ENCODE measurements at regions not wholly inside any gene's neighbourhood (a gene's known extent, or its start where the extent isn't known, plus 50 kb on each side); places are given as distances from the start of the nearest gene placed in this dataset.

- no peaks in the 10 kb centered on the region for H3K27me3 ChIP-seq (ENCODE audit: control insufficient read depth in 5 of 5, insufficient read depth in 4 of 5, low read length in 5 of 5)
- H3K27ac ChIP-seq (ENCODE audit: low read depth, low read length) = no peak overlapping the region
- H3K4me3 ChIP-seq (ENCODE audit: low read depth in 1 of 5, low read length in 5 of 5) = no peak overlapping the region
- peaks cover 0 to 28% (median 4%) of the 10 kb centered on the region in 5 donors for H3K4me1 ChIP-seq (ENCODE audit: control insufficient read depth in 5 of 5, insufficient read depth in 5 of 5, low read length in 5 of 5)
- no peak overlapping the region for H3K9ac ChIP-seq (ENCODE audit: low read length in 5 of 5)
- H3K36me3 ChIP-seq (ENCODE audit: control insufficient read depth in 5 of 5, insufficient read depth in 5 of 5, low read length in 5 of 5) = no peaks in the 10 kb centered on the region
- H3K9me3 ChIP-seq (ENCODE audit: control insufficient read depth in 5 of 5, low read length in 5 of 5) = no peaks in the 10 kb centered on the region
Measured at GRCh38 chr12:87796961-87797516, 232.2 kb downstream of the C12orf50 start.

DNA sequence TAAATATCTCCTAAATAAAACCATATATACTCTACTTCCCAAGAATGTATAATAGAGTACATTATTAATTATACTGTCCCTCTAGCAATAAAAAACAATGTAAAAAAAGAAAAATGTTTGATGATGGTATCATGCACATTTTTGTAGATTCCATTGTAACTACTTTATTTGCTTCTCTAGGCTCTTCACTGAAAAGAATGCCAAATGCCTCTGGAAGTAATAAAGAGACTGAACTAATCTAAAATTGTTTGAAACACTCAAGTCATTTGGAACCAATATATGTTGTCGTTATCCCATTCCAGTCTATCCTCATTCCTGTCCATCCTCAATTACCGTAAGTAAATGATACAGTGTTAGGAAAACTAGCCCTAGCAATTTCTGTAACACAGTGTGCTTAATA is 233.6 kb downstream of the C12orf50 start:
- H3K9me3 ChIP-seq (ENCODE audit: control insufficient read depth in 5 of 5, low read length in 5 of 5) = no peaks in the 10 kb centered on the region
- H3K36me3 ChIP-seq (ENCODE audit: control insufficient read depth in 5 of 5, insufficient read depth in 5 of 5, low read length in 5 of 5) = no peaks in the 10 kb centered on the region
- no peaks in the 10 kb centered on the region for H3K27me3 ChIP-seq (ENCODE audit: control insufficient read depth in 5 of 5, insufficient read depth in 4 of 5, low read length in 5 of 5)
- no peak overlapping the region for H3K27ac ChIP-seq (ENCODE audit: low read depth, low read length)
- no peak overlapping the region for H3K4me3 ChIP-seq (ENCODE audit: low read depth in 1 of 5, low read length in 5 of 5)
- H3K9ac ChIP-seq (ENCODE audit: low read length in 5 of 5) = no peak overlapping the region
- peaks cover 0 to 20% (median 4%) of the 10 kb centered on the region in 5 donors for H3K4me1 ChIP-seq (ENCODE audit: control insufficient read depth in 5 of 5, insufficient read depth in 5 of 5, low read length in 5 of 5)

DNA sequence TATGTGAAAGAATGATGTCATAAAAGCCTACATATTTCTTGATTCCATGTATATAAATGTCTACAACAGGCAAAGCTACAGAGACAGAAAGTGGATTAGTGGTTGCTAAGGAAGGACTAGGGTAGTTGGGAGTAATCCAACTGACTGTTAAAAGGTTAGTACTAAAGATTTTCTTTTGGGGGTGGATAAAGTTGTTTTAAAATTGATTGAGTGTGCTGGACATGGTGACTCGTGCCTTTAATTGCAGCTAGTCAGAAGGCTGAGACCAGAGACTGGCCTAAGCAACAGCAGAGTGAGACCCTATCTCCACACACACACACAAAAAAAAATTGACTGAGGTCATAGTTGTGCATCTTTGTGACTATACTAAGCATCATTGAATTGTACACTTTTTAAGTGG is 234.3 kb downstream of the C12orf50 start:
- Histone ChIP-seq H3K9me3 (ENCODE audit: control insufficient read depth in 5 of 5, low read length in 5 of 5) (no peaks in the 10 kb centered on the region), H3K36me3 (ENCODE audit: control insufficient read depth in 5 of 5, insufficient read depth in 5 of 5, low read length in 5 of 5) (no peaks in the 10 kb centered on the region), H3K27ac (ENCODE audit: low read depth, low read length) (no peak overlapping the region), H3K9ac (ENCODE audit: low read length in 5 of 5) (no peak overlapping the region), H3K27me3 (ENCODE audit: control insufficient read depth in 5 of 5, insufficient read depth in 4 of 5, low read length in 5 of 5) (no peaks in the 10 kb centered on the region), H3K4me3 (ENCODE audit: low read depth in 1 of 5, low read length in 5 of 5) (no peak overlapping the region), H3K4me1 (ENCODE audit: control insufficient read depth in 5 of 5, insufficient read depth in 5 of 5, low read length in 5 of 5) (peaks cover 0 to 20% (median 4%) of the 10 kb centered on the region in 5 donors)

DNA sequence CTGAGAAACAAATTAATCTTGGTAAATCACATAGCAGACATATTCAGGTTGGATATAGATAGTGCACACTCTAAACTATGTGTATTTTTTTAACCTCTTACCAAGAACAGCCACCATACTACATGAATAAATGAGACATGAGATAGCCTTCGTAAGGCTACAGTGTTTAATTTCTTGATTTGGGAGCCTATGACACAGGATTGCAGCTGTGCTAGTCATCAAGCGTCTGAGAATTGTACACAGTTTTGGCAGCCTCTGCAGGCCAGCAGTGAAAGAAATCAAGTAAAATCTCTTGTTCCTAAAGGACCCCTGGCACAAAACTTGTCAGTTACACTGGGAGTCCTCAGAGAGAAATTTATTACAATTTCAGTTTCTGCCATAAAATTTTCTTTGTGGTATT is 236.1 kb downstream of the C12orf50 start:
- Histone ChIP-seq H3K4me3 (ENCODE audit: low read depth in 1 of 5, low read length in 5 of 5) (no peak overlapping the region), H3K4me1 (ENCODE audit: control insufficient read depth in 5 of 5, insufficient read depth in 5 of 5, low read length in 5 of 5) (peaks cover 0 to 20% (median 4%) of the 10 kb centered on the region in 5 donors), H3K27me3 (ENCODE audit: control insufficient read depth in 5 of 5, insufficient read depth in 4 of 5, low read length in 5 of 5) (no peaks in the 10 kb centered on the region), H3K9ac (ENCODE audit: low read length in 5 of 5) (no peak overlapping the region), H3K27ac (ENCODE audit: low read depth, low read length) (no peak overlapping the region), H3K36me3 (ENCODE audit: control insufficient read depth in 5 of 5, insufficient read depth in 5 of 5, low read length in 5 of 5) (no peaks in the 10 kb centered on the region), H3K9me3 (ENCODE audit: control insufficient read depth in 5 of 5, low read length in 5 of 5) (no peaks in the 10 kb centered on the region)

DNA sequence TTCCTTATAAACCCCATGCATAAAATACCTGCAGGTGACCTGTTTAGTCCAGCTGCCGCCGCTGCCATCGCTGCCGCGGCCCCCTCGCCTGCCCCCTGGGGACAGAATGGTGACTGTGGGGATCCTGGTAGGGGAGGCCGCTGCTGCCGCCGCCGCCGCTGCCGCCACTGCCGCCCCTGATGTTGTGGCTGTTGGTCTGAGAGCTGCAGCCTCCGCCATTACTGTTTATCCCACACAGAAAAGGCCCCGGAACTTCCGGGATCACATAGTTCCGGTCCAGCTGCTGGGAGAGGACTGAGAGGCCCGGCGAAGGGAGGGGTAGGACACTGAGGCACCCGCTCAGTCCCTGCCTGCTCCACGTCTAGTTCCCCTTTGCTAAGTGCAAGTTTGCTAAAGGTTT is 244.9 kb downstream of the C12orf50 start:
- Histone ChIP-seq H3K4me1 (ENCODE audit: control insufficient read depth in 5 of 5, insufficient read depth in 5 of 5, low read length in 5 of 5) (no peaks in the 10 kb centered on the region), H3K9ac (ENCODE audit: low read length in 5 of 5) (no peak overlapping the region), H3K27ac (ENCODE audit: low read depth, low read length) (no peak overlapping the region), H3K4me3 (ENCODE audit: low read depth in 1 of 5, low read length in 5 of 5) (no peak overlapping the region), H3K9me3 (ENCODE audit: control insufficient read depth in 5 of 5, low read length in 5 of 5) (no peaks in the 10 kb centered on the region), H3K36me3 (ENCODE audit: control insufficient read depth in 5 of 5, insufficient read depth in 5 of 5, low read length in 5 of 5) (no peaks in the 10 kb centered on the region), H3K27me3 (ENCODE audit: control insufficient read depth in 5 of 5, insufficient read depth in 4 of 5, low read length in 5 of 5) (no peaks in the 10 kb centered on the region)

DNA sequence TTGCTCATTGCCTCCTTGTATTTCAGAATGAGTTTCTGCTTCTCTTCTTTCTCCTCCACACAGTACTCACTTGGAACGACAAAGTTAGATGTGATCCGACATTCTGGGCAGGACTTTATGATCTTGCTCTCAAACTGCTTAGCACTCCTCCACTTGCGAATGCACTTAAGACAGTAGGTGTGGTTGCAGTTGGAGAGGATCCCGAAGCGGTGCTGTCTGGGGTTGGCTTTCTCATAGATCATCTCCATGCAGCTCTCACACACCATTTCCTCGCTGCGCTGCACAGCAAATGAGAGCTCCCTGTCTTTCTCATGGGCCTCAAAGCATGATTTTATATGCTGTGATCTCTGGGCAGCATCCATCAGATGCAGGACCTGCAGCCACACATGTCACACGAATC is 245.7 kb downstream of the C12orf50 start:
- H3K9me3 ChIP-seq (ENCODE audit: control insufficient read depth in 5 of 5, low read length in 5 of 5) = no peaks in the 10 kb centered on the region
- no peaks in the 10 kb centered on the region for H3K4me1 ChIP-seq (ENCODE audit: control insufficient read depth in 5 of 5, insufficient read depth in 5 of 5, low read length in 5 of 5)
- H3K36me3 ChIP-seq (ENCODE audit: control insufficient read depth in 5 of 5, insufficient read depth in 5 of 5, low read length in 5 of 5) = no peaks in the 10 kb centered on the region
- H3K27ac ChIP-seq (ENCODE audit: low read depth, low read length) = no peak overlapping the region
- H3K9ac ChIP-seq (ENCODE audit: low read length in 5 of 5) = no peak overlapping the region
- H3K4me3 ChIP-seq (ENCODE audit: low read depth in 1 of 5, low read length in 5 of 5) = no peak overlapping the region
- H3K27me3 ChIP-seq (ENCODE audit: control insufficient read depth in 5 of 5, insufficient read depth in 4 of 5, low read length in 5 of 5) = no peaks in the 10 kb centered on the region

DNA sequence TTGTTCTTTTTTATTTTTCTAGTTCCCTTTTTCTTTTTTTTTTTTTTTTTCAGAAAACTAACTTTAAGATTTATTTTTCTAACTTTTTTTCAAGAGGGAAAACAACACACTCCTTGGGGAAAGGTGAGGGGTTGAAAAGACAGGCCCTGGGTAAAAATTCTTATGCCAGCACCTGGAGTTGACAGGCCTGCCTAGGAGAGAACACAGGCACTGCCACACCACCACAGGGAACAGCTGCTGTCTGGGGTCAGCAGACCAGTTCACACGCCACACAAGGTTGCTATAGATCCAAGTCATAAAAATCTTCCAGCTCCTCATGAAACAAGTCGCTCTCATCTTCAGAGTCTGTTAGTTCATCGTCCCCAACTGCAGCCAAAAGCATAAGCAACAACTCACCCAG is 246.4 kb downstream of the C12orf50 start:
- H3K9ac ChIP-seq (ENCODE audit: low read length in 5 of 5) = no peak overlapping the region
- H3K27ac ChIP-seq (ENCODE audit: low read depth, low read length) = no peak overlapping the region
- H3K9me3 ChIP-seq (ENCODE audit: control insufficient read depth in 5 of 5, low read length in 5 of 5) = no peaks in the 10 kb centered on the region
- no peaks in the 10 kb centered on the region for H3K36me3 ChIP-seq (ENCODE audit: control insufficient read depth in 5 of 5, insufficient read depth in 5 of 5, low read length in 5 of 5)
- H3K4me1 ChIP-seq (ENCODE audit: control insufficient read depth in 5 of 5, insufficient read depth in 5 of 5, low read length in 5 of 5) = no peaks in the 10 kb centered on the region
- no peaks in the 10 kb centered on the region for H3K27me3 ChIP-seq (ENCODE audit: control insufficient read depth in 5 of 5, insufficient read depth in 4 of 5, low read length in 5 of 5)
- no peak overlapping the region for H3K4me3 ChIP-seq (ENCODE audit: low read depth in 1 of 5, low read length in 5 of 5)

DNA sequence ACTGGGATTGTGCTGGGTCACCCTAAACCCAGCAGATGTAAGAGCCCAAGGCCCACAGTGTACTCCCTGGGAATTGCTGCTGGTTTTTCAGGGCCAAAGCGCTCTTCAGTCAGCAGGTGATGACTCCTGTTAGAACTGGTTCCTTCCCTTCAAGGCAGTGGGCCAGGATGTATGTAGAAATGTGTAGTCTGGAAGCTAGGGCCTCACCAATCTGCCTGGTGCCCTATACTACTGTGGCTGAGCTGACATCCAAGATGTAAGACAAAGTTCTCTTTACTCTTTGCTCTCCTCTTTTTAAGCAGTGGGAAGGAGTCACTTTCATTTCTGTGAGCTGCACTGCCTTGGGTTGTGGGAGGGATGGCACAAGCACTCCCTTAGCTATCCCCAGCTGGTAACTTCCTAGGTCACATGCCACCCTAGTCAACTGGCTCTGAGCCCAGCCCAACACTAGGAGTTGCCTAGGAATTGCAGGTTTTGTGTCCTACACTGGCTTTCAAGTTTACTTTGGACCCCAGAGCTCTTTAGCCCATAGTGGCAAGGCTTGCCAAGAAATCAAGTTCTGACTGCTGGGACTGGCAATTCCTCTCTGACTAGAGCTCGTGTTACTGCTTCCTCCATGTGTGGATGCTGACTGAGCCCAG is 249.2 kb downstream of the C12orf50 start:
- Histone ChIP-seq H3K4me1 (ENCODE audit: control insufficient read depth in 5 of 5, insufficient read depth in 5 of 5, low read length in 5 of 5) (no peaks in the 10 kb centered on the region), H3K9ac (ENCODE audit: low read length in 5 of 5) (no peak overlapping the region), H3K4me3 (ENCODE audit: low read depth in 1 of 5, low read length in 5 of 5) (no peak overlapping the region), H3K9me3 (ENCODE audit: control insufficient read depth in 5 of 5, low read length in 5 of 5) (no peaks in the 10 kb centered on the region), H3K36me3 (ENCODE audit: control insufficient read depth in 5 of 5, insufficient read depth in 5 of 5, low read length in 5 of 5) (no peaks in the 10 kb centered on the region), H3K27me3 (ENCODE audit: control insufficient read depth in 5 of 5, insufficient read depth in 4 of 5, low read length in 5 of 5) (no peaks in the 10 kb centered on the region), H3K27ac (ENCODE audit: low read depth, low read length) (no peak overlapping the region)

GRCh38 chr12:87779016-87779415 is 250.2 kb downstream of the C12orf50 start:
- Histone ChIP-seq H3K27me3 (ENCODE audit: control insufficient read depth in 5 of 5, insufficient read depth in 4 of 5, low read length in 5 of 5) (no peaks in the 10 kb centered on the region), H3K4me3 (ENCODE audit: low read depth in 1 of 5, low read length in 5 of 5) (no peak overlapping the region), H3K4me1 (ENCODE audit: control insufficient read depth in 5 of 5, insufficient read depth in 5 of 5, low read length in 5 of 5) (no peaks in the 10 kb centered on the region), H3K36me3 (ENCODE audit: control insufficient read depth in 5 of 5, insufficient read depth in 5 of 5, low read length in 5 of 5) (no peaks in the 10 kb centered on the region), H3K9ac (ENCODE audit: low read length in 5 of 5) (no peak overlapping the region), H3K9me3 (ENCODE audit: control insufficient read depth in 5 of 5, low read length in 5 of 5) (no peaks in the 10 kb centered on the region), H3K27ac (ENCODE audit: low read depth, low read length) (no peak overlapping the region)

GRCh38 chr12:87778065-87778464 is 251.1 kb downstream of the C12orf50 start:
- Histone ChIP-seq H3K36me3 (ENCODE audit: control insufficient read depth in 5 of 5, insufficient read depth in 5 of 5, low read length in 5 of 5) (no peaks in the 10 kb centered on the region), H3K9me3 (ENCODE audit: control insufficient read depth in 5 of 5, low read length in 5 of 5) (peaks cover 0 to 2% (median 0%) of the 10 kb centered on the region in 5 donors), H3K4me1 (ENCODE audit: control insufficient read depth in 5 of 5, insufficient read depth in 5 of 5, low read length in 5 of 5) (no peaks in the 10 kb centered on the region), H3K27ac (ENCODE audit: low read depth, low read length) (no peak overlapping the region), H3K27me3 (ENCODE audit: control insufficient read depth in 5 of 5, insufficient read depth in 4 of 5, low read length in 5 of 5) (no peaks in the 10 kb centered on the region), H3K4me3 (ENCODE audit: low read depth in 1 of 5, low read length in 5 of 5) (no peak overlapping the region), H3K9ac (ENCODE audit: low read length in 5 of 5) (no peak overlapping the region)
